Epithelial cell of proximal tubule (primary cell): ENCODE measurements at regions not wholly inside any gene's neighbourhood (a gene's known extent, or its start where the extent isn't known, plus 50 kb on each side); places are given as distances from the start of the nearest gene placed in this dataset.
A peak's percentile ranks its signal among the peaks of the same experiment; 100 is the strongest.

ENCODE experiments used
- DNase-seq: peaks from one replicate; pipeline ENCODE4 v3.0.0-alpha.2; 2011; ENCODE audit warnings: low read depth
- H3K4me3 ChIP-seq: 2 replicates; pipeline ENCODE4 v1.5.1; 2011; ENCODE audit warnings: low read depth, mild to moderate bottlenecking, low read length
- CTCF ChIP-seq: conservative IDR thresholded peaks from 2 replicates; pipeline ENCODE4 v1.5.1; 2012; ENCODE audit warnings: low read depth, mild to moderate bottlenecking, low read length

- peak; percentile 36 for DNase-seq
- TF ChIP-seq CTCF = no peak
- H3K4me3 ChIP-seq = no peak overlapping the region
Observed at GRCh38 chr4:81648576-81649275, 177.0 kb upstream of the RASGEF1B start.

- DNase-seq = no peak
- no peak for TF ChIP-seq CTCF
- no peak overlapping the region for H3K4me3 ChIP-seq
Observed at GRCh38 chr4:81647388-81647787, 175.7 kb upstream of the RASGEF1B start.

DNA sequence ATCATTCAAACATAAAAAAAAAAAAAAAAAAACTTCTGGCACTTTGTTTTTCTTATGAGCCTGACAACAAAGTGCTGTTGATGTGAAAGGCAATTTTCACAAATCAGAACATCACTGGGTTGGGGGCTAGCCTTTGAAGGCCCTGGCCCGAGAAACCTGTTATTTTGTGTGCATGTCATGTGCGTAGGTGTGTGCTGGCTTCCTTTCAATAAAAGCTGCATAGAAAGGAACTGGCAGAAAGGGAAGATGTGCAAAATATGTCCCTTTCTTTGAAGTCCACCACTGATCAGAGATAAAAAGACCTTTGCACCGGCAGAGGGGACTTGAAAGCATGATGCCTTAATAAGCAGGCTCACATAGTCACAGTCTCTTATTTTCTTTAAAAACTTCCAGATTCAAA is 170.8 kb upstream of the RASGEF1B start:
- TF ChIP-seq CTCF = no peak
- DNase-seq = no peak
- H3K4me3 ChIP-seq = no peak overlapping the region

- no peak overlapping the region for H3K4me3 ChIP-seq
- no peak for TF ChIP-seq CTCF
- no peak for DNase-seq
Observed at GRCh38 chr4:81639248-81639647, 167.5 kb upstream of the RASGEF1B start.

- no peak overlapping the region for H3K4me3 ChIP-seq
Observed at GRCh38 chr4:81638698-81639097, 167.0 kb upstream of the RASGEF1B start.

GRCh38 chr4:81635739-81636138 is 164.0 kb upstream of the RASGEF1B start:
- peak; percentile 42 for DNase-seq
- no peak overlapping the region for H3K4me3 ChIP-seq
- TF ChIP-seq CTCF = no peak

More at GRCh38 chr4:81638698-81639097, 167.0 kb upstream of the RASGEF1B start:
- TF ChIP-seq CTCF = no peak
- DNase-seq = no peak
